ENCODE measurements at regions not wholly inside any gene's neighbourhood (a gene's known extent, or its start where the extent isn't known, plus 50 kb on each side); places are given as distances from the start of the nearest gene placed in this dataset.

- no peak overlapping the region for H3K4me3 ChIP-seq (ENCODE audit: low read length)
- no peak for TF ChIP-seq CTCF (conservative IDR thresholded peaks at IDR 0.05; ENCODE audit: low read length)
- no peak for DNase-seq (ENCODE audit: low read depth)
Measured at GRCh38 chr2:11050565-11050964, 104.7 kb upstream of the SLC66A3 start.

GRCh38 chr2:11051280-11051679 is 104.0 kb upstream of the SLC66A3 start:
- TF ChIP-seq CTCF (conservative IDR thresholded peaks at IDR 0.05; ENCODE audit: low read length), result no peak
- no peak for DNase-seq (ENCODE audit: low read depth)
- no peak overlapping the region for H3K4me3 ChIP-seq (ENCODE audit: low read length)

GRCh38 chr2:11053546-11053945 is 101.7 kb upstream of the SLC66A3 start:
- no peak for DNase-seq (ENCODE audit: low read depth)
- H3K4me3 ChIP-seq (ENCODE audit: low read length), result no peak overlapping the region
- TF ChIP-seq CTCF (conservative IDR thresholded peaks at IDR 0.05; ENCODE audit: low read length), result no peak

- no peak for DNase-seq (ENCODE audit: low read depth)
- no peak overlapping the region for H3K4me3 ChIP-seq (ENCODE audit: low read length)
- TF ChIP-seq CTCF (conservative IDR thresholded peaks at IDR 0.05; ENCODE audit: low read length), result no peak
Measured at GRCh38 chr2:11054783-11055678, 100.2 kb upstream of the SLC66A3 start.

GRCh38 chr2:11055679-11056215 is 99.5 kb upstream of the SLC66A3 start:
- TF ChIP-seq CTCF (conservative IDR thresholded peaks at IDR 0.05; ENCODE audit: low read length), result no peak
- no peak for DNase-seq (ENCODE audit: low read depth)
- H3K4me3 ChIP-seq (ENCODE audit: low read length), result no peak overlapping the region

GRCh38 chr2:11056614-11057013 is 98.7 kb upstream of the SLC66A3 start:
- peak; percentile 94 for DNase-seq (ENCODE audit: low read depth)
- H3K4me3 ChIP-seq (ENCODE audit: low read length), result no peak overlapping the region
- no peak for TF ChIP-seq CTCF (conservative IDR thresholded peaks at IDR 0.05; ENCODE audit: low read length)

- TF ChIP-seq CTCF (conservative IDR thresholded peaks at IDR 0.05; ENCODE audit: low read length), result no peak
- DNase-seq (ENCODE audit: low read depth), result no peak
- H3K4me3 ChIP-seq (ENCODE audit: low read length), result no peak overlapping the region
Measured at GRCh38 chr2:11057031-11057430, 98.2 kb upstream of the SLC66A3 start.

All from AG10803 (cell line).